ENCODE measurements at regions not wholly inside any gene's neighbourhood (a gene's known extent, or its start where the extent isn't known, plus 50 kb on each side); places are given as distances from the start of the nearest gene placed in this dataset.

GRCh38 chr10:29947701-29948060 is 111.7 kb downstream of the JCAD start:
- no peak overlapping the region for H3K4me3 ChIP-seq (ENCODE audit: low read depth, low read length)
- TF ChIP-seq CTCF (IDR thresholded peaks at IDR 0.05; ENCODE audit: insufficient read depth, low read length): peak; percentile 13
- DNase-seq (ENCODE audit: low read depth): no peak

DNA sequence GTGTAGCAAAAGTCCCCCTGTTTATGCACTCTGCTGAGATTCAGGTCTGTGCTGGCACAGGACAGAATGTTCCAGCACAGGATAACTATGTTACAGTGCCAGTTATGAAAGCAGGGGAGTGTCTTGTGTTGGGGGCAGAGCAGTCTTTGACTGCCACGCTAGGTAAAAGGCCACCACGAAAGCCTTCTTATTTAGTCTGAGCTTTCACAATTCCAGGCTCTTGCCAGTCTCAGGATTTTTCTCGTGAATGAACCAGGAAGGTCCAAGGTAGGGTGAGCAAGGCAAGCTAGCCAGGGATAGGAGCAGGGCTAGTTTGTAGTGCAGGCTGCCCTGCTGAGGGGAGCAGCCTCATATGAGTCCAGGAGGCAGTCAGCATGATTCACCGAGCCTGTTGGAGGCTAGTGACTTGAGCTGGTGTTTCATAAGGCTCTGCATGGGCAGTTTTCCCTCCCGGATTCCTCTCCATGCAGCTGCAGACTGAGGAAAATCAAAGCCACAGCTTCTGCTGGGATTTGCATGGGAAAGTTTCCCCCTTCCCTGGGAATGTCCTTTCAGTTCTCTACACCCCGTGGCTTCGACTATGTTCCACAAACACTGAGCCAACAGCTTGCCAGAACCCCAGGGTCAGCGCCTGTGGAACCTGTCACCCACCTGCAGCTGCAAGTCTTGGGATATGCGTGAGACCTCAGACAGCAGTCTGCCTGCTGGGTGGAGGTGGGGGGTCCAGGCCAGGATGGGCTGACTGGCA is 112.3 kb downstream of the JCAD start:
- no peak overlapping the region for H3K4me3 ChIP-seq (ENCODE audit: low read depth, low read length)
- no peak for TF ChIP-seq CTCF (IDR thresholded peaks at IDR 0.05; ENCODE audit: insufficient read depth, low read length)
- peak; percentile 93 for DNase-seq (ENCODE audit: low read depth)

DNA sequence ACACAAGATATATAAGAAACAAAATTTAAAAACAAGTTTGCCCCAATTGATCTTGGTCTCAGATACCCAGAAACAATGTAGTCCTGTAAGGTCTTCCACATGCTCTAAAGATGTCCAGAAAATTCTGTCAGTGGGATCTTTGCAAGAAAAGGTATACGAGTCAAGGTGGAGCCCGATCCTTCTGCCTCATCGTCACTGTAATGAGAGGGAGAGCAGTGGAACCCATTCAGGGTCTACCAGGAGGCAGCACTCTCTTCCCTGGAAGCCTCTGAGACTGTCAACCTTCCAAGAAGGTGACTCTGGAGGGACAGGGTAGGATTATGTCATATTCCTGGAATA is 112.8 kb downstream of the JCAD start:
- no peak for TF ChIP-seq CTCF (IDR thresholded peaks at IDR 0.05; ENCODE audit: insufficient read depth, low read length)
- no peak for DNase-seq (ENCODE audit: low read depth)

DNA sequence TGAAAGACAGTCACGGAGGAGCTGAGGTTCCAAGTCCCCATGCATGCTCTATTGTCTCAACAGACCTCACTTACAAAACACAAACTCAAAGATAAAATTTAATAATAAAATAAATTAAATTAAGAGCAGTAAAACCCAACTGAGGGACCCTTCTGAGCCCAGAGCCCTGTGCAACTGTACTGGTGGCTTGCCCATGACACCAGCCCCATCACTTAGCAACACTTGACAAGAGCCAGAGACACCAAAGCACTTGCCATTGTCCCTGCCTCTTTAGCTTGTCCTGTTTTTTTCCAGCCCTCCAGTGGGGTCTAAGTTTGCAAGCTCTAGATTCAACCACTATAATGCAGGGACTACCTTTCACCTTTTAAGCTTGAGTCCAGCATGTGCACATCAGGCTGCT is 117.9 kb downstream of the JCAD start:
- H3K4me3 ChIP-seq (ENCODE audit: low read depth, low read length): no peak overlapping the region
- DNase-seq (ENCODE audit: low read depth): no peak

More for the DNA sequence above, 112.8 kb downstream of the JCAD start:
- no peak overlapping the region for H3K4me3 ChIP-seq (ENCODE audit: low read depth, low read length)

GRCh38 chr10:29932991-29933390 is 126.4 kb downstream of the JCAD start:
- no peak overlapping the region for H3K4me3 ChIP-seq (ENCODE audit: low read depth, low read length)

More for the DNA sequence above, 117.9 kb downstream of the JCAD start:
- TF ChIP-seq CTCF (IDR thresholded peaks at IDR 0.05; ENCODE audit: insufficient read depth, low read length): no peak

DNA sequence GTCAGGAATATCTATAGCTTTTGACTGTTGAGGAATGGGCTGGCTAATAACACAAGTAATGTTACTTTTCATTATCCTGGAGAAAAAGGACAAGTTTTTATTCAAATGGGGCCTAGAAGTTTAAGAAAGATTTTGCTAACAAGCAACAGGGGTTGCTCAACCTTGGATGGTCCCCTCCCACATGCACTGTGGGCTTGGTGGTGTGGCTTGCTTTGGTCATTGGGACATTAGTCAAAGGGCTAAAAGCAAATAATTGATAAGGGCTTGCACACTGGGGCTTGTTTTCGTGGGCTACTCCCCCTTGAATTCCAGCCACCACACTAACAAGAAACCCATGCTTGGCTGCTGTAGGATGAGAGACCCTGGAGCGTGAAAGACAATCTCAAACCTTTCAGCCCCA is 127.6 kb downstream of the JCAD start:
- DNase-seq (ENCODE audit: low read depth): no peak
- no peak for TF ChIP-seq CTCF (IDR thresholded peaks at IDR 0.05; ENCODE audit: insufficient read depth, low read length)
- no peak overlapping the region for H3K4me3 ChIP-seq (ENCODE audit: low read depth, low read length)

More at GRCh38 chr10:29932991-29933390, 126.4 kb downstream of the JCAD start:
- no peak for DNase-seq (ENCODE audit: low read depth)
- no peak for TF ChIP-seq CTCF (IDR thresholded peaks at IDR 0.05; ENCODE audit: insufficient read depth, low read length)

GRCh38 chr10:29929006-29929405 is 130.4 kb downstream of the JCAD start:
- TF ChIP-seq CTCF (IDR thresholded peaks at IDR 0.05; ENCODE audit: insufficient read depth, low read length): no peak
- DNase-seq (ENCODE audit: low read depth): no peak
- no peak overlapping the region for H3K4me3 ChIP-seq (ENCODE audit: low read depth, low read length)
